Gastrocnemius medialis (tissue), 4 donors: ENCODE measurements at regions not wholly inside any gene's neighbourhood (a gene's known extent, or its start where the extent isn't known, plus 50 kb on each side); places are given as distances from the start of the nearest gene placed in this dataset.

Source experiments
- POLR2A ChIP-seq, 2 donors: fragments of 450-650 bp; IDR thresholded peaks; one replicate each; pipeline ENCODE4 v1.6.1; 2017; ENCODE audit warnings: antibody characterized with exemption in 2 of 2, mild to moderate bottlenecking in 2 of 2, moderate library complexity in 2 of 2
- TF ChIP-seq, protein P1 (sequence below), 5 experiments: fragments of 450-650 bp in 3 of 5; fragments of 200-600 bp in 2 of 5; sonication (generic) in 2 of 5; IDR thresholded peaks in 4 of 5; conservative IDR thresholded peaks in 1 of 5; 1 replicate in 4 of 5; 2 replicates in 1 of 5; pipeline ENCODE4 v1.5.1; 2016 to 2019; ENCODE audit warnings: antibody characterized with exemption in 5 of 5, mild to moderate bottlenecking in 3 of 5, moderate library complexity in 3 of 5

DNA sequence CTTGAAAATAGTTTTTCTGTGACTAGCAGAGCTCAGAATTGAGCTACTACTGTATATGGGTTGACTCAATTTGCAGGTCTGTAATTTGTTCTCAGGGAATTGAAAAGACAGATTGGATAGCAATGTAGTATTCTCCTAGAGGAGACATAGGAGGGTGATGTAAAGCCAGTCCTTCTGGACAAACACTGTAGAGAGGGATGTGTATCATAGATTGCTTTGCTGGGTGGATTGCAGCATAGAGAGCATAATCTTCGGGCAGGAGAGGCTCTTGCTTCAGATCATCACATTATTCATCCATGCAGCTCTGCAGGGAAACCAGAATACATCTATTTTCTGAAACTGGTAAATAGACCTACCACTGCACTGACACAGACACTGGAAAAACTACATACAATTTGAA lies 1110.5 kb downstream of the RAPGEF2 start:
- TF ChIP-seq POLR2A (IDR thresholded peaks at IDR 0.05): no peak
- TF ChIP-seq, protein P1, sequence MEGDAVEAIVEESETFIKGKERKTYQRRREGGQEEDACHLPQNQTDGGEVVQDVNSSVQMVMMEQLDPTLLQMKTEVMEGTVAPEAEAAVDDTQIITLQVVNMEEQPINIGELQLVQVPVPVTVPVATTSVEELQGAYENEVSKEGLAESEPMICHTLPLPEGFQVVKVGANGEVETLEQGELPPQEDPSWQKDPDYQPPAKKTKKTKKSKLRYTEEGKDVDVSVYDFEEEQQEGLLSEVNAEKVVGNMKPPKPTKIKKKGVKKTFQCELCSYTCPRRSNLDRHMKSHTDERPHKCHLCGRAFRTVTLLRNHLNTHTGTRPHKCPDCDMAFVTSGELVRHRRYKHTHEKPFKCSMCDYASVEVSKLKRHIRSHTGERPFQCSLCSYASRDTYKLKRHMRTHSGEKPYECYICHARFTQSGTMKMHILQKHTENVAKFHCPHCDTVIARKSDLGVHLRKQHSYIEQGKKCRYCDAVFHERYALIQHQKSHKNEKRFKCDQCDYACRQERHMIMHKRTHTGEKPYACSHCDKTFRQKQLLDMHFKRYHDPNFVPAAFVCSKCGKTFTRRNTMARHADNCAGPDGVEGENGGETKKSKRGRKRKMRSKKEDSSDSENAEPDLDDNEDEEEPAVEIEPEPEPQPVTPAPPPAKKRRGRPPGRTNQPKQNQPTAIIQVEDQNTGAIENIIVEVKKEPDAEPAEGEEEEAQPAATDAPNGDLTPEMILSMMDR (IDR thresholded peaks at IDR 0.05 in 4 of 5, conservative IDR thresholded peaks at IDR 0.05 in 1 of 5): no peak
